HT-29 (cell line): ENCODE measurements at regions not wholly inside any gene's neighbourhood (a gene's known extent, or its start where the extent isn't known, plus 50 kb on each side); places are given as distances from the start of the nearest gene placed in this dataset.

Experiments
- DNase-seq: peaks from one replicate; pipeline ENCODE4 v3.0.0-alpha.2; 2015; ENCODE audit warnings: low spot score

DNA sequence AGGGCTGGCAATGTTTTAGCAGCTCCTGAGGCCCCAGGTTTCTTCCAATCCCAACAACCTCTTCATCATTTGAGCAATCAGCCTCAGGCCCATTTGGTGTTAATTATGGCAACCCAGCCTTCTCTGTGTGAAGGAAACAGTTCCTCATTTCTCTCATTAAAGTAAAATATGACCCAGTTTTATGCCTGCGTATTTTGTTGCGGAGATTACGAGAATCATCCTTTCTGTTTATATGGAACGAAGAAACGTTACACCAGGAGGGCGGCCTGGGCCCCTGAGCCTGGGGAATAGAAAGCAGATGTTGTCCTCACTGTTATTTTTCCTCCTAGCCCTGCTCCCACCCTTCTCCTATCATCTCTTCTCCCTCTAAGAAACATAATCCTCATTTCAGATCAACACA is 332.2 kb upstream of the USP24 start:
- DNase-seq: no peak

DNA sequence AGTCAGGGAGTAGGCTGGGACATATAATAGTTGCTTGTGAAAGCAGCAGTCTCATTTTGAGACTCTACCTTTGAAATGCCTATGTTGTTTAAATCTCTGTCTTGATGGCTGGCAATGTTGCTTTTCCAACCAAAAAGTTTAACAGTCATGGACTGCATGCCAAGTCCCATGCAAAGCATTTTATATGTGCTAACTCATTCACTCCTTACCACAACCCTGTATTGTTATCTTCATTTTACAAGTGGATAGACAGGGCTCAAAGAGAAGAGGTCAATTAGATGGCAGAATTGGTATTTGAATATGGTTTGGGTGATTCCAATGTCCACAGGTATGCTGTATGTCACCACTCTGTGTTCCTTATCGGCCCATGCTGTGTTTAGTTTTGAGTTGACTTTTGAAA is 331.4 kb upstream of the USP24 start:
- DNase-seq: no peak

DNA sequence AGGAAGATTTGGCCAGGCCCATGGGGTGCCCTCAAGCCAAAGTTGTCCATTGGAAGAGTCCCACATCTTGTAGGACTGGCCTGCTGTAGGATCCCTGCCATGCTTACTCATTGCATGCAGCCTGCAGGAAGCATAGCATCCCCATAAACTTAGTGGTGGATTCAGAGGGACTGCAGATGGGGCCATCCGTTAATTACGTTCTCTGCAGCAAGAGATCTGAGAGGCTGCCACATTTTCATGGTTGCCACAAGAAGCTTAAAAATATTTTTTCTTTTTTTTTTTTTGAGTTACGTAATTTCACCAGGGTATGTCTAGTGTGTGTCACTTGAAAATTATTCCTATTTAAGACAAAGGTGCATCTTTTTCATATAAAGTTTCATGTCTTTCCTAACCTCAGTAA is 329.7 kb upstream of the USP24 start:
- no peak for DNase-seq

DNA sequence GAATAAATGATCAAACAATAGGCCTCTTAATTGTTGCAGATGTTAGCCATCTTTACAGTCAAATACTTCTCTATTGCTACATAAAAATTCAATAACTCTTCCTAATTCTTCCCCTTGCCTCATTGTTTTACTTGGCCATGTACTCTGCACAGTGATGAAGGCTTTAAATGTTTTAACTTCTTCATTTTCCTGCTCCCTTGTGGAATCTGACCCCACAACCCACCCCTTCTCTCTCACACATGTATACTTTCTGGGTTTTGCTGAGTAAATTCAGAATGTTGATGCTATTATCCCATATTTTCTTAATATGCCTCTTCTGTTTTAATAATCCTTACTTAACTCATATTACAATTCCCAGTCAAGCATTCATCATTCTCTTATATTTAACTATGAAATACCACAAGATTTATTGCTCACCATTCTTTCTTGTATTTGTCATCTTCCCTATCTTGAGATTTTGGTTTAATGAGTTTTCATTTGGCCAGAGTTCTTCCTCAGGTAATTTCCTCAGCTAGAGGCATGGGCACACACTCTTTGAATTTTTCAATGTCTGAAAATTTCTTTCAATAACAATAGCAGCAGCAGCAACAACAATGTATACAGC is 327.8 kb upstream of the USP24 start:
- DNase-seq: no peak

DNA sequence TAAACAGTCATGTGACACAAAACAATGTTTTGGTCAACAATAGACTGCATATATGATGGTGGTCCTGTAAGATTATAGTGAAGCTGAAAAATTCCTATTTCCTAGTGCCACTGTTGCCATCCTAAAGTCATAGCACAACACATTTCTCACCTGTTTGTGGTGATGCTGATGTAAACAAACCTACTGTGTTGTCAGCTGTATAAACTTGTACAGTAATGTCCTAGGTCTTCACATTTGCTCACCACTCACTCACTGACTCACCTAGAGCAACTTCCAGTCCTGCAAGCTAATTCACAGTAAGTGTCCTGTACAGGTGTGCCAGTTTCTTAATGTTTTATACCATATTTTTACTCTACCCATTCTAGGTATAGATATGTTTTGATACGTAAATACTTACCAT is 326.1 kb upstream of the USP24 start:
- no peak for DNase-seq

DNA sequence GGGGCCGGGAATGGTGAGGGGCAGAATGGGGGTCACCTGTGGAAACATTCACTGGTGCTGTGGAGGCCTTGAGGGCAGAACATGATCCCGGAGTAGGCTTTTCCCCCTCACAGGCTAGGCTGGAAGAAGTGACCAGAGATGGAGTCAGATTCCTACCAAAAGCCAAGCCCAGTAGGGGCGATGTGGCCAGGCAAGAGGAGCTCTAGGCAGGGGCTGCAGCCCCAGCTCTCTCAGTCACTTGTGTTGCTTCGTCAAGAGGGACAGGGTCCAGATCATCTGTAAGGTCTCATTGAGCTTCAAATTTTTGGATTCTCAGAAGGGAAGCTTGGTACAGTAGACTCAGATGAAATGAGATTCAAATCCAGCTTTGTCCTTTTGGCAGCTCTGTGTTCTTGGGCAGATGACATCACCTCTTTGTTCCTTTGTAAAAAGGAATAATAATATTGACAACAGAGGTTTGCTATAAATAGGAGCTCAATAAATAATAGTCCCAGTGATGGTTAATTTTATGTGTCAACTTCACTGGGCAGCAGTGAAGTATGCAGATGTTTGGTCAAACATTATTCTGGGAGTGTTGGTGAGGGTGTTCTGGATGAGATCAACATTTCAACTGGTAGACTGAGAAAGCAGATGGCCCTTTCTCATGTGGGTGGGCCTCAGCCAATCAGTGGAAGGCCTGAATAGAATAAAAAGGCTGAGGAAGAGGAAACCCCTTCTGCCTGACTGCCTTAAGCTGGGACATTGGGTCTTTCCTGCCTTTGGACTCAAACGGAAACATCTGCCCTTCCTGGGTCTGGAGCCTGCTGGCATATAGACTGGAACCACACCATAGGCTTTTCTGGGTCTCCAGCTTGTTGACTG is 324.7 kb upstream of the USP24 start:
- DNase-seq: no peak

DNA sequence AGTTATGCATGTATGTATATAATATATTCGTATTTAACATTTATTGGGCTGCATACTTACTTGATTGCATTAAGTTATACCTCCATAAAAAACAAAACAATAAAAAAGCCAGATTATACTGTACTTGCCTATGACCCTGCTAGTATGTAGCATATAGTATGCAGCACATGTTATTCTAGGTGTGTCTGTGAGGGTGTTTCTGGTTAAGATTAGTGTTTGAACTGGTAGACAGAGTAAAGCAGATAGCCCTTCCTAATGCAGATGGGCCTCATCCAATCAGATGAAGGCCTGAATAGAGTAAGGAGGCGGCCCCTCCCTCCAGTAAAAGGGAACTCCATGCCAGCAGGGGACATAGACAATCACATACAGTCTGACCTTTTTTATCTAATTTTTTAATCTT is 323.3 kb upstream of the USP24 start:
- no peak for DNase-seq

DNA sequence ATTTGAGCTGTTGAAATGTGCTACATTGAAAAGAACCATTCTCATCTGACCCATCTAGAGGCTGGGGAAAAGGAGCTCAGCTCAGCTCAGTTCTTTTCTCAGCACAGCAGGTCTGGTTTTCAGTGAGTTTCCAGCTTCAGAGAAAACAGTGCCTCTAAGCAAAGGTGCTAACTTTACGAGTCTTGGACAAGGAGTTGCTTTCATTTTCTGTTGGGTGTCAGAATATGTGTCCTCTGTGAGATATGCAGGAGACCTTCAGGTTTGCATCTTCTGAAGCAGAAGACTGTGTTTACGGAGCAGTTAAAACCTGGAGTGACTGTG is 321.3 kb upstream of the USP24 start:
- no peak for DNase-seq

DNA sequence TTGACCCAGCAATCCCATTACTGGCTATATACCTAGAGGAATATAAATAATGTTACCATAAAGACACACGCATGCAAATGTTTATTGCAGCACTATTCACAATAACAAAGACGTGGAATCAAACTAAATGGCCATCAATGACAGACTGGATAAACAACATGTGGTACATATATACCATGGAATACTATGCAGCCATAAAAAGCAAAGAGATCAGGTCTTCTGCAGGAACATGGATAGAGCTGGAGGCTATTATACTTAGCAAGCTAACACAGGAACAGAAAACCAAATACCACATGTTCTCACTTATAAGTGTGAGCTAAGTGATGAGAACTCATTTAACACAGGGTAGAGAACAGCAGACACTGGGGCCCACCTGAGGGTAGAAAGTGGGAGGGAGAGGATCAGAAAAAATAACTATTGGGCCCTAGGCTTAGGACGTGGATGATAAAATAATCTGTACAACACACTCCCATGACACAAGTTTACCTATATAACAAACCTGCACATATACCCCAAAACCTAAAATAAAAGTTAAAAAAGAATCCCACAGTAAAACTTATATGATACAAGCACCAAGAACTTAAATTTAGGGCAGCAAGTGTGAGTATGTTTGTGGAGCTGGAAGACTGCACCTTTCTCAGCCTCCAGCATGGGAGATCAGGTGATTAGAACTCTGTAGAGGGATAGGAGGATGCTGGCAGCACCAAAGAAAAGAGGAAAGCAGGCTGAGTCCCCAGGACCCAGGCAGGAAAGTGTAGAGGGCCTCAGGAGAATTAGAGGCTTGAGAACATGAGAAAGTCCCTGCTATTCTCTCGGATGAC is 320.8 kb upstream of the USP24 start:
- no peak for DNase-seq

DNA sequence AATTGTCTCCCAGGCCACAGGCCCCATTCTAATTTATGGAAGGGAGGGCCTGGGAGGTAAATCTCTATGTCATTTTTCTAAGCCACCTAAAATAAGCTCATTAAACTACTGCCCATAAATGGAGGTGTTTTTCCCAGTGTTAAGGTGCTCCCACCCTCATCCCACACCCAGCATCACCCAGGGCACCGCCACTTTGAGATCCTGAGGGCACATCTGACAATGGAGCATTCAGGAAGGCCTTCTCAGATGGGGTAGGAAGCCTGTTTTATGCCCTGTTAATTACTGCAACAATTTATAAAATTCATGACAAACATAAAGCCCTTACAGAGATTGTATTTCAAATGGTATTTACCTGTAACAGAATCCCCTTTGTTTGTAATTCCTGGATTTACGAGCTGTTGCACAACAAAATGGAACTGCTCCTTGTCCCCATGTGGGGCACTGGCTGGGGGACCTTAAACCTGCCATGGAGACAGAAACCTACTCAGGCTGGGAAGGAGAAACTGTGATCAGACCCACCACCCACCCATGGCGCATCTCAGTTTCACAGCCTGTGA is 319.5 kb upstream of the USP24 start:
- DNase-seq: no peak

DNA sequence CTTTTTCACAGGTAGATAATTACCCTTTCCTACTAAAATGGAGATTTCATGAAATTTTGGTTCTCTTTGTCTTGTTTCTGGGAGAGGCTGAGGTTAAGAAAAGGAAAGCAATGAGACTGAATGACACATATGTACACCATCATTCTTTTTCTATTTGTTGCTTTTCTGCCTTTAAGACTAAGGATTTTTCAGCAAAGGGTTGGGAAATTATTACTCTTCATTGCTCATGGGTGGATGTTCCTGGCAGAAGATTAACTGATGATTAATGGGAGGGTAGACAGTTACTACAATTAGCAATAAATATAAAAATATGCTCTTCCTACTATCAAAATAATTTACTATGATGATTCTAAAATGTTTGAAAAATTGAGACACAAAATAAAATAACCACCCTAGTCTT is 316.5 kb upstream of the USP24 start:
- DNase-seq: no peak

DNA sequence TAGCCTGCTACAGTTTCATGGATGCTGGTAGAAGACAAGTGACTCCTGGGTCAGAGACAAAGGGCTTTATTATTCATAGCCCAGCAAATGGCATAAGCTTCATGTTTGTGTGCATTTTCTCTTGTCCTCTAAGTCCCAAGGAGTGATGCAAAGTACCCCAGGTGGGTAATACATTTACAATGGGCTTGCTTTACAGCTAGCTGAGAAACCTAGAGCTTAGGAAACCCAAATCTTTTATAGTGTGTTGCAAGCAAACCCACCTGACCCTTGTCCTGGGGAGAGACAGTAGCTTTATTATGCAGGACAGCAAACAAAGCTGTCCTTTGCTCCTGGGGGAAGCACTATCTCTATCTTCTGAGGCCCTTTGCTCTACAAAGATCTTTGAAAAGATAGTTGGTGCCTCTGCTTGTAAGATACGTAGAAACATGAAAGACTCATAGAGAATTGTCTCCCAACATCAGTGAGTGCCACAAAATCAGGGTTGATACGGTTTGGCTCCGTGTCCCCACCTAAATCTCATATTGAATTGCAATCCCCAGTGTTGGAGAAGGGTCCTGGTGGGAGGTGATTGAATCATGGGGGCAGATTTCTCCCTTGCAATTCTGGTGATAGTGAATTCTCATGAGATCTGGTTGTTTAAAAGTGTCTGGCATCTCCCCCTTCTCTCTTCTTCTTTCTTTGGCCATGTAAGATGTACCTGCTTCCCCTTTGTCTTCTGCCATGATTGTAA is 315.8 kb upstream of the USP24 start:
- DNase-seq: no peak

DNA sequence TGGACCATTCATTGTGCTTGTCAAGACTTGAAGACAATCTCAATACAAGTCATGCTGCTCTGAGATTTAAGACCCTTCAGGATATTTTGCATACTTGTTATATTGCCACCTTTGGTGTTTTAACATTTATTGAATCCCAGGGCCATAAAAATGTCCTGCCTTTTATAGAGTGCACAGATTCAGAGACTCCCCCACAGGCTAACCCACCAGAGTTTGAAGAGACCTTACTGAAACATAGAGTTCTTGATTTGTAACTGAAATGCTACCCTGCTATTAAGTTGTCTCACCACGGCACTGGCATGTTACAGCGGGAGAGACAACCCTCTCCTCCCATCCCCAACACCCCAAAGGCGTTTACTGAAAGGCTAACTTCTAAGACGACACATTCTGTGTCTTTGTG is 313.9 kb upstream of the USP24 start:
- DNase-seq: no peak

DNA sequence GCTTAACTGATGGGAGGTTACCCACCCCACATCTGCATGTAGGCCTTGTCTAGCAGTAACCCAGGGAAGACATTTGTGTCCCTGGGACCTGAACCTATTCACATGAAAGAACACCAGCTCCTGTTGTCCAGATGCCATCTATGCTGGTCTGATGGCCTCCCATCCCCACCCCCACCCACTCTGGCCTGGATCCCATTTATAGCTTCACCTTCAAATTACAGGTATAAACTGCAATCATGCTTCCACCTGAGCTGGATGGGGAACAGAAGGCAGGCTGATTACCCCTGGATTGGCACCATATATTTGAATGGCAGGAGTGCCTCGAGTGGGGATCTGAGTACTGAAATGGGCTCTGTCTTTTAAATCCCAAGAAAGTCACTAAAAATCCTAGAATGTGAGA is 312.7 kb upstream of the USP24 start:
- no peak for DNase-seq

DNA sequence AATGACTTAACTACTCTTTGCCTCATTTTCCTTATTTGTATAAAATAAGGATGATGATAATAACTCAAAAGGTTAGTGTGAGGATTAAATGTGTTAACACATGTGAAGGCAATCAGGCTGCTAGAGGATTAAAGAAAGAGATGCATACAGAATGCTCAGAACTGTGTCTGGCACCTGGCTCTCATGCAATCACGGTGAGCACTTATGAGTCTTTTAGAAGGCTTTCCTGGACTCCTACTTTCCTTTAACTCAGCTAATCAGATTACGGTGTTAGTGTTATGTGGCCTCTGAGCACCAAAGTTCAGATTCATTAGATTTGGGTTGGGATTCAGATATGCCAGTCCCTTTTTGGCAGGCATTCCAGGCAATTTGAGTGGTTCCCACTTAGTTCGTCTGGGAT is 311.6 kb upstream of the USP24 start:
- no peak for DNase-seq

DNA sequence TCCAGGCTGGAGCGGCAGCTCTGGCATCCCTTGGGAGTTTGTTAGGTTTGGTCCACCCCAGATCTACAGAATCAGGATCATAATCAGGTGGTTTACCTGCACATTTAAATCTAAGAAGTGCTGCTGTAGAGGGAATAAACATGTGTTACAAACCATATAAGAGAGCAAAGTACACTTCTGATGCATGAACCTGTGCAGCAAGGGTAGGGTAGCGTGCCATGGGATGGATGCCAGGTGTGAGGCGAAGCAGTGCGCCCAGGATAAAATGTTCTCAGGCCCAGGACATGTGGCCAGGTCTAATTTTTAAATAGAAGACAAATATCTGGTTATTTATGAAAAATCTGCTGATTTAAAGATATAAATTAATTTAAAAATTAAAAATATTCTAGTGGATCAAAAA is 308.8 kb upstream of the USP24 start:
- DNase-seq: peak; percentile 31

DNA sequence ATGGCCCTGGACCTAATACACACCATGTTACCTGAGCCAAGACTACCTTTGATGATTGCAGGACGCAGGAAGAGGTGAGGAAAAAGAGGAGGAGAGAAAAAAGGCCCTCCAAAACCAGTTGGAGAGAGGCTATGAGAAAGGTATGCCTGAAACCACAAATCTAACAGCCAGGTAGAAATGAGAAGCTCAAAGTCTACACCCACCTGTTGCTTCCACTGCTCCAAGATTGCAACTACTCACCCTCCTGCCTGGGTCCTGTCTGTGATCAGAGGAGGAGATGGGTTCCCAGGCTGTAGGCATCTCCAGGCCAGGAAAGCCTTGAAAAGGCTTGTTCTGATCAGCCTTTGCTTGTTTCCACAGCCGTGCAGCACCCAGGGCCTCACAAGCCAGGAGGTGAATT is 307.8 kb upstream of the USP24 start:
- no peak for DNase-seq

DNA sequence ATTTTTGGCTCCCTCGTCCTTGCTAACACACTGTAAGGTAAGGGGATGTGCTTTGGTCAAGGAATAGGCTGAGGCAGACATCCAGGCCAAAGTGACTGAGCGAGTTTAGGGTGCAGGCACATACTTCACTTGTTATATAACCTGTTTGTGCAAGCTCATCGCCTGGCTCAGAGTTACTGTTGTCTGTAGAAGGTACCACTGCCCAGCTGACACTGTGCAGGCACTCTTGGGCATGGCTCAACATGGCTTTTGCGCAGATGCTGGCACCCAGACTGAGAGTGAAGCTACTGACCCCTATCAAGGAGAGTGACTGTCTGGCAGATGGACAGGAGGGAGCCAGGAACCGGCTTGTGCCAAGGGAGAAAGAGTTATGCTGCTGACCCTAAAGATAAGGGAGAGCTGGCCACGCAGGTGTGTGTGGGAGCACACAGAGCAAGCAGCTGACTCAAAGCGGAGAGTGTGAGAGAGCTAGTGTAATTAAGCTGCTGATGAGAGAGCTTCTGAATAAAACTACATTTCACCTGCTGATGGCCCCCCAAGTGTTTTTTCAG is 307.3 kb upstream of the USP24 start:
- DNase-seq: no peak

DNA sequence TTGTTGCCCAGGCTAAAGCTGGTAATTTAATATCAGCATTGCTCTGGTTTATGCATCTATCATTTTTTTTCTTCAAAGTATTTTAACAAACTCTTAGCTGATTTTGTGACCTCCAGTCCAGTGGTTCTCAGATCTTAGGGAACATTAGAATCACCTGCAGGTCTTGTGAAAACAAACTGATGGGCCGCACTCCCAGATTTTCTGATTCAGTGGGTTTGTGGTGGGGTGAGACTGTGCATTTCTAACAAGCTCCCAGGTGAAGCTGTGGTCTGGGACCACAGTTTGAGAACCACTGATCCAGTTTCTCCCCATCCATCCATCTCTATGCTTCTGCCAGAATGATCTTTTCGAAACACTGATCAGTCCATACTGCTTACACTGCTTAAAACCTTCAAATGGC is 305.7 kb upstream of the USP24 start:
- no peak for DNase-seq

DNA sequence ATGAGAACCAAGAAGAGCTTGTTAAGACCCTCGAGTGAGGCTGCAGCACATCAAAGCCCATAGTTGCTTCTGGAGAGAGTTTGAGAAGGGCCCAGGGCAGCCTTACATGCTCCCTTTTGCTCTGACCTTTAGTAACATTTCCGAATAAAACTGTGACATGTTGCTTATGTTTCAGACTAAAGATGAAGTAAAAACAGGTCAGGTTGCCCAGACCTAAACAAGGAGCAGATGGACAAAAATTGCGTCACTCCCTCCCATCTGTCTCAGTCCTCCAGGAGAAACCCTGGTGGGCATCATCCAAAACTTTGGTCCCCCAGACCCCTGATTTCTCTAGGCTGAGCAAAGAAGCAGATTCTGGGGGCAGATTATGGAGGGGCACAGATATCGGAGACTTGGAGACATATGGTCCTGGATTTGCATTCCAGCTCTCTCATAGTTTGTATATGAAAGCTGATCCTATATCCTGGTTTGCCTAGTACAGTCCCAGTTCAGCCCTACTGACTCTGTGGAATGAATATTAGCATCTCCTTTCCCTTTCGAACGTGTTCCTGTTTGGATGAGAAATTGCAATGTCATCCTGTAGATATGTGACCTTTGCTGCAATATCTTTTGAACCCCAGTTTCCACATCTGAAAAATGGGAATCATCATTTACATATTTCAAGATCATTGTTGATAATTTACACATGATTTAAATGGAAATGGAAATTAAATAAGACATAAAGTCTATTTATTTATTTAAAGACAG is 304.9 kb upstream of the USP24 start:
- no peak for DNase-seq

DNA sequence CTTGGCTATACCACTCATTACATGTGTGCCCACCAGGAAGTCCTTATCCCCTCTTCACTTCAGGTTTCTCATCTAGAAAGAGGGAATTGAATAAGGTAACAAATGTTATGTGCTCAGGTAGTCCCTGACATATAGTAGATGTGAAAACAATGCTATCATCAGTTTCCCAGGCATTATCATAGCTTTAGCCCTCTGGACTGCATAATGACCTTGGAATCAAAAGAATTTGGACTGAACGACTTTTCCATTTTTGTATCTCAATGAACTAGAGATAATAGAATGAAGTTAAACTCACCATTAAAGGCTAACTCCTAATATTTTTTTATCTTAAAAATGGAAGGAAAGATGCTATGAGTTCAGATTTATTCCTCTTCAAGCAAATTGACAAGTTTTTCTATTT is 304.1 kb upstream of the USP24 start:
- DNase-seq: no peak
